Hepatocyte (in vitro differentiated cells): ENCODE measurements at regions not wholly inside any gene's neighbourhood (a gene's known extent, or its start where the extent isn't known, plus 50 kb on each side); places are given as distances from the start of the nearest gene placed in this dataset.
A peak's percentile ranks its signal among the peaks of the same experiment; 100 is the strongest.

ENCODE experiments used
- DNase-seq: peaks from one replicate; pipeline ENCODE4 v3.0.0-alpha.2; 2016; ENCODE audit warnings: low spot score
- H2AFZ ChIP-seq: fragments of 200-600 bp; sonication (generic); 2 replicates; pipeline ENCODE4 v1.6.0; 2016; ENCODE audit warnings: antibody characterized with exemption, mild to moderate bottlenecking
- H3K27ac ChIP-seq: fragments of 200-600 bp; sonication (generic); 2 replicates; pipeline ENCODE4 v1.5.1; 2016; ENCODE audit warnings: mild to moderate bottlenecking
- H3K27me3 ChIP-seq: fragments of 200-600 bp; sonication (generic); 2 replicates; pipeline ENCODE4 v1.6.1; 2016
- H3K36me3 ChIP-seq: fragments of 200-600 bp; sonication (generic); replicated peaks from 2 replicates; pipeline ENCODE4 v1.5.1; 2016; ENCODE audit warnings: low read depth; ENCODE audit not compliant: insufficient read depth
- H3K4me1 ChIP-seq: fragments of 200-600 bp; sonication (generic); 2 replicates; pipeline ENCODE4 v1.5.1; 2016; ENCODE audit warnings: mild to moderate bottlenecking, moderate library complexity; ENCODE audit not compliant: insufficient read depth
- H3K4me2 ChIP-seq: fragments of 200-600 bp; sonication (generic); 2 replicates; pipeline ENCODE4 v1.6.0; 2016
- H3K4me3 ChIP-seq: fragments of 200-600 bp; sonication (generic); 2 replicates; pipeline ENCODE4 v1.5.1; 2016; ENCODE audit warnings: mild to moderate bottlenecking
- H3K79me2 ChIP-seq: fragments of 200-600 bp; sonication (generic); 2 replicates; pipeline ENCODE4 v1.6.0; 2017; ENCODE audit warnings: mild to moderate bottlenecking
- H3K9me2 ChIP-seq: fragments of 200-600 bp; sonication (generic); replicated peaks from 2 replicates; pipeline ENCODE4 v1.6.0; 2017; ENCODE audit warnings: mild to moderate bottlenecking; ENCODE audit not compliant: insufficient read depth
- H3K9me3 ChIP-seq: fragments of 200-600 bp; sonication (generic); 2 replicates; pipeline ENCODE4 v1.5.1; 2016; ENCODE audit warnings: low read depth, mild to moderate bottlenecking
- H4K20me1 ChIP-seq: fragments of 200-600 bp; sonication (generic); 2 replicates; pipeline ENCODE4 v1.6.0; 2016; ENCODE audit warnings: mild to moderate bottlenecking; ENCODE audit not compliant: insufficient read depth, poor library complexity, severe bottlenecking
- CTCF ChIP-seq: fragments of 200-600 bp; sonication (generic); IDR thresholded peaks from 2 replicates; pipeline ENCODE4 v1.5.1; 2016; ENCODE audit warnings: antibody characterized with exemption, mild to moderate bottlenecking; ENCODE audit not compliant: poor library complexity
- EZH2 ChIP-seq: fragments of 200-600 bp; sonication (generic); IDR thresholded peaks from 2 replicates; pipeline ENCODE4 v1.6.1; 2016; ENCODE audit warnings: antibody characterized with exemption, mild to moderate bottlenecking, borderline replicate concordance
- EZH2phosphoT487 ChIP-seq: fragments of 200-600 bp; sonication (generic); IDR thresholded peaks from one replicate; pipeline ENCODE4 v1.6.1; 2018; ENCODE audit warnings: antibody characterized with exemption, mild to moderate bottlenecking, low read depth, moderate library complexity; ENCODE audit not compliant: unreplicated experiment, severe bottlenecking
- WGBS: methylation state at CpG from one replicate; pipeline ENCODE4 v1.1.6; 2016; ENCODE audit warnings: low lambda C conversion rate; ENCODE audit errors: missing lambda C conversion rate; 5-methylcytosine and 5-hydroxymethylcytosine counted together

GRCh38 chr18:51442012-51442411 lies 244.5 kb upstream of the MEX3C start:
- TF ChIP-seq CTCF = no peak
- no peak for TF ChIP-seq EZH2
- no peak for TF ChIP-seq EZH2phosphoT487
- Histone ChIP-seq H3K79me2 (no peaks in the 10 kb centered on the region), H3K4me3 (no peak overlapping the region), H4K20me1 (no peaks in the 10 kb centered on the region), H3K36me3 (no peaks in the 10 kb centered on the region), H3K9me3 (no peaks in the 10 kb centered on the region), H3K27me3 (no peaks in the 10 kb centered on the region), H2AFZ (no peak overlapping the region), H3K4me2 (no peak overlapping the region), H3K27ac (no peak overlapping the region), H3K4me1 (no peaks in the 10 kb centered on the region), H3K9me2 (no peaks in the 10 kb centered on the region)
- no peak for DNase-seq

GRCh38 chr18:51446571-51447210 lies 249.2 kb upstream of the MEX3C start:
- no peaks in the 10 kb centered on the region for H3K9me3 ChIP-seq
- H3K4me3 ChIP-seq = no peak overlapping the region
- H3K27ac ChIP-seq = no peak overlapping the region
- DNase-seq = no peak
- 85% methylated on average over 2 of the region's 2 CpGs for WGBS
- H3K36me3 ChIP-seq = no peaks in the 10 kb centered on the region
- no peaks in the 10 kb centered on the region for H3K79me2 ChIP-seq
- TF ChIP-seq EZH2 = no peak
- TF ChIP-seq CTCF = no peak
- no peak for TF ChIP-seq EZH2phosphoT487
- H3K4me2 ChIP-seq = no peak overlapping the region
- no peak overlapping the region for H2AFZ ChIP-seq
- no peaks in the 10 kb centered on the region for H3K4me1 ChIP-seq
- H3K27me3 ChIP-seq = no peaks in the 10 kb centered on the region
- no peaks in the 10 kb centered on the region for H4K20me1 ChIP-seq
- H3K9me2 ChIP-seq = no peaks in the 10 kb centered on the region

- no peaks in the 10 kb centered on the region for H3K27me3 ChIP-seq
- no peaks in the 10 kb centered on the region for H3K36me3 ChIP-seq
- no peaks in the 10 kb centered on the region for H3K9me3 ChIP-seq
- no peak overlapping the region for H3K4me3 ChIP-seq
- H3K4me1 ChIP-seq = no peaks in the 10 kb centered on the region
- DNase-seq = peak; percentile 27
- H2AFZ ChIP-seq = no peak overlapping the region
- WGBS = 67% methylated on average over 19 of the region's 19 CpGs
- no peak overlapping the region for H3K4me2 ChIP-seq
- H3K79me2 ChIP-seq = no peaks in the 10 kb centered on the region
- no peak overlapping the region for H3K27ac ChIP-seq
- TF ChIP-seq EZH2phosphoT487 (no peak), EZH2 (no peak), CTCF (no peak)
- H4K20me1 ChIP-seq = no peaks in the 10 kb centered on the region
- no peaks in the 10 kb centered on the region for H3K9me2 ChIP-seq
Measured at GRCh38 chr18:51447351-51448342, 250.2 kb upstream of the MEX3C start.
